WTC11 (cell line): ENCODE measurements at regions not wholly inside any gene's neighbourhood (a gene's known extent, or its start where the extent isn't known, plus 50 kb on each side); places are given as distances from the start of the nearest gene placed in this dataset.

ENCODE experiments used
- ATAC-seq: fragments of 200-7000 bp; cut with Tn5 transposase; 2 replicates; pipeline ENCODE4 v1.10.0; 2021; ENCODE audit warnings: mild to moderate bottlenecking, moderate library complexity
- CTCF ChIA-PET: fragments of 300-600 bp; sonication (Branson Sonifier 250); formaldehyde crosslinking; loops from one replicate; lab custom pipeline; 2021; ENCODE audit warnings: antibody characterized with exemption; lab: Charles Lee
- POLR2A ChIA-PET: fragments of 350-600 bp; sonication (Branson Sonifier 250); formaldehyde crosslinking; loops from one replicate; lab custom pipeline; 2021; ENCODE audit warnings: antibody characterized with exemption; lab: Charles Lee
- DNase-seq: peaks from one replicate; pipeline ENCODE4 v3.0.0; 2021; ENCODE audit warnings: low spot score
- H3K27ac Mint-ChIP-seq: 2 replicates; pipeline ENCODE4 v1.8.0; 2021; ENCODE audit warnings: mixed read lengths
- H3K27me3 Mint-ChIP-seq: 2 replicates; pipeline ENCODE4 v1.8.0; 2021; ENCODE audit warnings: low read depth, mild to moderate bottlenecking, moderate library complexity, mixed read lengths
- H3K36me3 Mint-ChIP-seq: 2 replicates; pipeline ENCODE4 v1.8.0; 2021; ENCODE audit warnings: mixed read lengths
- H3K4me1 Mint-ChIP-seq: 2 replicates; pipeline ENCODE4 v1.8.0; 2022; ENCODE audit warnings: mixed read lengths
- H3K4me3 Mint-ChIP-seq: 2 replicates; pipeline ENCODE4 v1.8.0; 2021; ENCODE audit warnings: mild to moderate bottlenecking, moderate library complexity, mixed read lengths
- H3K9me3 Mint-ChIP-seq: 2 replicates; pipeline ENCODE4 v1.8.0; 2021; ENCODE audit warnings: mixed read lengths
- ATF2 ChIP-seq: sonication (generic); formaldehyde crosslinking; IDR thresholded peaks from 2 replicates; pipeline ENCODE4 v1.8.1; 2022; ENCODE audit warnings: low read depth, missing genetic modification reagents, borderline replicate concordance
- ATF3 ChIP-seq: sonication (generic); formaldehyde crosslinking; conservative IDR thresholded peaks from 2 replicates; pipeline ENCODE4 v1.8.1; 2022; ENCODE audit warnings: mild to moderate bottlenecking, missing genetic modification reagents
- E2F1 ChIP-seq: sonication (generic); formaldehyde crosslinking; IDR thresholded peaks from 2 replicates; pipeline ENCODE4 v1.8.0; 2022; ENCODE audit warnings: mild to moderate bottlenecking, missing genetic modification reagents
- IRF1 ChIP-seq: sonication (generic); formaldehyde crosslinking; IDR thresholded peaks from 2 replicates; pipeline ENCODE4 v1.8.0; 2023; ENCODE audit warnings: missing genetic modification reagents
- NR3C1 ChIP-seq: sonication (generic); formaldehyde crosslinking; conservative IDR thresholded peaks from 2 replicates; pipeline ENCODE4 v1.8.1; 2023; ENCODE audit warnings: low read depth, mild to moderate bottlenecking, missing genetic modification reagents
- RELA ChIP-seq: sonication (generic); formaldehyde crosslinking; IDR thresholded peaks from 2 replicates; pipeline ENCODE4 v1.8.1; 2022; ENCODE audit warnings: missing genetic modification reagents, mild to moderate bottlenecking, borderline replicate concordance
- TCF7 ChIP-seq: sonication (generic); formaldehyde crosslinking; IDR thresholded peaks from 2 replicates; pipeline ENCODE4 v1.8.0; 2022; ENCODE audit warnings: mild to moderate bottlenecking, low read depth, missing genetic modification reagents, moderate library complexity
- TP53 ChIP-seq: sonication (generic); formaldehyde crosslinking; IDR thresholded peaks from 2 replicates; pipeline ENCODE4 v1.8.1; 2023; ENCODE audit warnings: mild to moderate bottlenecking, missing genetic modification reagents
- ZBTB43 ChIP-seq: sonication (generic); formaldehyde crosslinking; IDR thresholded peaks from 2 replicates; pipeline ENCODE4 v1.8.1; 2023; ENCODE audit warnings: mild to moderate bottlenecking, missing genetic modification reagents
- ZMAT4 ChIP-seq: fragments of 250-450 bp; sonication (Bioruptor Pico); IDR thresholded peaks from 2 replicates; pipeline ENCODE4 v1.9.0; 2021; ENCODE audit warnings: mild to moderate bottlenecking
- ZNF416 ChIP-seq: fragments of 250-450 bp; sonication (Bioruptor Pico); IDR thresholded peaks from 2 replicates; pipeline ENCODE4 v1.9.0; 2021; ENCODE audit warnings: mild to moderate bottlenecking, inconsistent platforms
- TF ChIP-seq, protein P1 (sequence below): sonication (generic); formaldehyde crosslinking; IDR thresholded peaks from 2 replicates; pipeline ENCODE4 v1.8.1; 2022; ENCODE audit warnings: low read depth, mild to moderate bottlenecking, moderate library complexity, missing genetic modification reagents, borderline replicate concordance
- TF ChIP-seq, protein P2 (sequence below): sonication (generic); formaldehyde crosslinking; conservative IDR thresholded peaks from 2 replicates; pipeline ENCODE4 v1.8.1; 2023; ENCODE audit warnings: mild to moderate bottlenecking, low read depth, missing genetic modification reagents, moderate library complexity
- TF ChIP-seq, protein P3 (sequence below): sonication (generic); formaldehyde crosslinking; IDR thresholded peaks from 2 replicates; pipeline ENCODE4 v1.8.1; 2022; ENCODE audit warnings: mild to moderate bottlenecking, missing genetic modification reagents, moderate library complexity, borderline replicate concordance
- TF ChIP-seq, protein P4 (sequence below): sonication (generic); formaldehyde crosslinking; IDR thresholded peaks from 2 replicates; pipeline ENCODE4 v1.8.1; 2022; ENCODE audit warnings: mild to moderate bottlenecking, moderate library complexity, missing genetic modification reagents

- POLR2A ChIA-PET = no interaction called here
- CTCF ChIA-PET = interaction anchor here (2.4 kb wide), 1 partner anchor 315 kb away, joined by 11 read pairs; no protein-coding TSS in a partner anchor
These were observed 215.7 kb upstream of the GLRA1 start for GRCh38 chr5:152140347-152140746.

GRCh38 chr5:152137063-152137462, 212.4 kb upstream of the GLRA1 start:
- H3K27ac Mint-ChIP-seq = no peak overlapping the region
- H3K36me3 Mint-ChIP-seq = no peaks in the 10 kb centered on the region
- no peak for ATAC-seq
- H3K9me3 Mint-ChIP-seq = no peaks in the 10 kb centered on the region
- CTCF ChIA-PET = no interaction called here
- POLR2A ChIA-PET = no interaction called here
- no peak for DNase-seq
- no peaks in the 10 kb centered on the region for H3K4me1 Mint-ChIP-seq
- no peak overlapping the region for H3K4me3 Mint-ChIP-seq
- H3K27me3 Mint-ChIP-seq = peaks cover 7% of the 10 kb centered on the region; the same call in 1 of the 2 replicates
- TF ChIP-seq, protein P1, sequence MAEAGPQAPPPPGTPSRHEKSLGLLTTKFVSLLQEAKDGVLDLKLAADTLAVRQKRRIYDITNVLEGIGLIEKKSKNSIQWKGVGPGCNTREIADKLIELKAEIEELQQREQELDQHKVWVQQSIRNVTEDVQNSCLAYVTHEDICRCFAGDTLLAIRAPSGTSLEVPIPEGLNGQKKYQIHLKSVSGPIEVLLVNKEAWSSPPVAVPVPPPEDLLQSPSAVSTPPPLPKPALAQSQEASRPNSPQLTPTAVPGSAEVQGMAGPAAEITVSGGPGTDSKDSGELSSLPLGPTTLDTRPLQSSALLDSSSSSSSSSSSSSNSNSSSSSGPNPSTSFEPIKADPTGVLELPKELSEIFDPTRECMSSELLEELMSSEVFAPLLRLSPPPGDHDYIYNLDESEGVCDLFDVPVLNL = no peak
- TF ChIP-seq ZBTB43 (CRISPR knock-in tag) = no peak
- no peak for TF ChIP-seq IRF1 (CRISPR knock-in tag)
- no peak for TF ChIP-seq ATF3
- TF ChIP-seq TP53 (CRISPR knock-in tag) = no peak
- TF ChIP-seq, protein P2, sequence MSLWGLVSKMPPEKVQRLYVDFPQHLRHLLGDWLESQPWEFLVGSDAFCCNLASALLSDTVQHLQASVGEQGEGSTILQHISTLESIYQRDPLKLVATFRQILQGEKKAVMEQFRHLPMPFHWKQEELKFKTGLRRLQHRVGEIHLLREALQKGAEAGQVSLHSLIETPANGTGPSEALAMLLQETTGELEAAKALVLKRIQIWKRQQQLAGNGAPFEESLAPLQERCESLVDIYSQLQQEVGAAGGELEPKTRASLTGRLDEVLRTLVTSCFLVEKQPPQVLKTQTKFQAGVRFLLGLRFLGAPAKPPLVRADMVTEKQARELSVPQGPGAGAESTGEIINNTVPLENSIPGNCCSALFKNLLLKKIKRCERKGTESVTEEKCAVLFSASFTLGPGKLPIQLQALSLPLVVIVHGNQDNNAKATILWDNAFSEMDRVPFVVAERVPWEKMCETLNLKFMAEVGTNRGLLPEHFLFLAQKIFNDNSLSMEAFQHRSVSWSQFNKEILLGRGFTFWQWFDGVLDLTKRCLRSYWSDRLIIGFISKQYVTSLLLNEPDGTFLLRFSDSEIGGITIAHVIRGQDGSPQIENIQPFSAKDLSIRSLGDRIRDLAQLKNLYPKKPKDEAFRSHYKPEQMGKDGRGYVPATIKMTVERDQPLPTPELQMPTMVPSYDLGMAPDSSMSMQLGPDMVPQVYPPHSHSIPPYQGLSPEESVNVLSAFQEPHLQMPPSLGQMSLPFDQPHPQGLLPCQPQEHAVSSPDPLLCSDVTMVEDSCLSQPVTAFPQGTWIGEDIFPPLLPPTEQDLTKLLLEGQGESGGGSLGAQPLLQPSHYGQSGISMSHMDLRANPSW = no peak
- TF ChIP-seq ZNF416 (CRISPR knock-in tag) = no peak
- no peak for TF ChIP-seq NR3C1 (CRISPR knock-in tag)
- no peak for TF ChIP-seq RELA
- no peak for TF ChIP-seq TCF7
- TF ChIP-seq, protein P3, sequence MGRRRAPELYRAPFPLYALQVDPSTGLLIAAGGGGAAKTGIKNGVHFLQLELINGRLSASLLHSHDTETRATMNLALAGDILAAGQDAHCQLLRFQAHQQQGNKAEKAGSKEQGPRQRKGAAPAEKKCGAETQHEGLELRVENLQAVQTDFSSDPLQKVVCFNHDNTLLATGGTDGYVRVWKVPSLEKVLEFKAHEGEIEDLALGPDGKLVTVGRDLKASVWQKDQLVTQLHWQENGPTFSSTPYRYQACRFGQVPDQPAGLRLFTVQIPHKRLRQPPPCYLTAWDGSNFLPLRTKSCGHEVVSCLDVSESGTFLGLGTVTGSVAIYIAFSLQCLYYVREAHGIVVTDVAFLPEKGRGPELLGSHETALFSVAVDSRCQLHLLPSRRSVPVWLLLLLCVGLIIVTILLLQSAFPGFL (CRISPR knock-in tag) = no peak
- no peak for TF ChIP-seq E2F1 (CRISPR knock-in tag)
- TF ChIP-seq, protein P4, sequence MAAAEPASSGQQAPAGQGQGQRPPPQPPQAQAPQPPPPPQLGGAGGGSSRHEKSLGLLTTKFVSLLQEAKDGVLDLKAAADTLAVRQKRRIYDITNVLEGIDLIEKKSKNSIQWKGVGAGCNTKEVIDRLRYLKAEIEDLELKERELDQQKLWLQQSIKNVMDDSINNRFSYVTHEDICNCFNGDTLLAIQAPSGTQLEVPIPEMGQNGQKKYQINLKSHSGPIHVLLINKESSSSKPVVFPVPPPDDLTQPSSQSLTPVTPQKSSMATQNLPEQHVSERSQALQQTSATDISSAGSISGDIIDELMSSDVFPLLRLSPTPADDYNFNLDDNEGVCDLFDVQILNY (CRISPR knock-in tag) = no peak

More at GRCh38 chr5:152140347-152140746, 215.7 kb upstream of the GLRA1 start:
- ATAC-seq = no peak
- Mint-ChIP-seq H3K27me3 (peaks cover 3% of the 10 kb centered on the region; the same call in 1 of the 2 replicates), H3K9me3 (no peaks in the 10 kb centered on the region), H3K4me3 (no peak overlapping the region), H3K4me1 (peaks cover 9% of the 10 kb centered on the region), H3K36me3 (no peaks in the 10 kb centered on the region), H3K27ac (no peak overlapping the region)
- no peak for DNase-seq
- TF ChIP-seq ZMAT4 (CRISPR knock-in tag) = no peak
- no peak for TF ChIP-seq ATF2 (CRISPR knock-in tag)
